Chondrocyte (in vitro differentiated cells): ENCODE measurements at regions not wholly inside any gene's neighbourhood (a gene's known extent, or its start where the extent isn't known, plus 50 kb on each side); places are given as distances from the start of the nearest gene placed in this dataset.
"Not testable (repeated sequence)": the region's sequence is repeated elsewhere in the genome, so short reads cannot be mapped to it uniquely, and the experiment has no call there.

Experiments used
- DNase-seq: peaks from one replicate; pipeline ENCODE4 v3.0.0; 2021; ENCODE audit warnings: mixed read lengths, low spot score
- H3K27ac Mint-ChIP-seq: one replicate; pipeline ENCODE4 v1.8.0; 2021; ENCODE audit warnings: mild to moderate bottlenecking, moderate library complexity, mixed read lengths; ENCODE audit not compliant: unreplicated experiment
- H3K27me3 Mint-ChIP-seq: 2 replicates; pipeline ENCODE4 v1.8.0; 2021; ENCODE audit warnings: low read depth, mixed read lengths
- H3K36me3 Mint-ChIP-seq: 2 replicates; pipeline ENCODE4 v1.8.0; 2021; ENCODE audit warnings: low read depth, mixed read lengths
- H3K4me1 Mint-ChIP-seq: 2 replicates; pipeline ENCODE4 v1.8.0; 2021; ENCODE audit warnings: low read depth, mild to moderate bottlenecking, mixed read lengths
- H3K4me3 Mint-ChIP-seq: one replicate; pipeline ENCODE4 v1.8.0; 2021; ENCODE audit warnings: mild to moderate bottlenecking, moderate library complexity, mixed read lengths; ENCODE audit not compliant: unreplicated experiment
- H3K9me3 Mint-ChIP-seq: 2 replicates; pipeline ENCODE4 v1.8.0; 2021; ENCODE audit warnings: low read depth, mixed read lengths
- TF ChIP-seq, protein P1 (sequence below): fragments of 200-600 bp; sonication (generic); IDR thresholded peaks from 2 replicates; pipeline ENCODE4 v1.5.0; 2021; ENCODE audit warnings: antibody characterized with exemption, mild to moderate bottlenecking, moderate library complexity

GRCh38 chr3:68676136-68676535, 256.2 kb downstream of the TAFA4 start:
- Mint-ChIP-seq H3K4me1 (no peaks in the 10 kb centered on the region), H3K36me3 (no peaks in the 10 kb centered on the region), H3K27me3 (peaks cover 4% of the 10 kb centered on the region), H3K27ac (no peak overlapping the region), H3K9me3 (no peaks in the 10 kb centered on the region), H3K4me3 (no peak overlapping the region)
- no peak for DNase-seq
- TF ChIP-seq, protein P1, sequence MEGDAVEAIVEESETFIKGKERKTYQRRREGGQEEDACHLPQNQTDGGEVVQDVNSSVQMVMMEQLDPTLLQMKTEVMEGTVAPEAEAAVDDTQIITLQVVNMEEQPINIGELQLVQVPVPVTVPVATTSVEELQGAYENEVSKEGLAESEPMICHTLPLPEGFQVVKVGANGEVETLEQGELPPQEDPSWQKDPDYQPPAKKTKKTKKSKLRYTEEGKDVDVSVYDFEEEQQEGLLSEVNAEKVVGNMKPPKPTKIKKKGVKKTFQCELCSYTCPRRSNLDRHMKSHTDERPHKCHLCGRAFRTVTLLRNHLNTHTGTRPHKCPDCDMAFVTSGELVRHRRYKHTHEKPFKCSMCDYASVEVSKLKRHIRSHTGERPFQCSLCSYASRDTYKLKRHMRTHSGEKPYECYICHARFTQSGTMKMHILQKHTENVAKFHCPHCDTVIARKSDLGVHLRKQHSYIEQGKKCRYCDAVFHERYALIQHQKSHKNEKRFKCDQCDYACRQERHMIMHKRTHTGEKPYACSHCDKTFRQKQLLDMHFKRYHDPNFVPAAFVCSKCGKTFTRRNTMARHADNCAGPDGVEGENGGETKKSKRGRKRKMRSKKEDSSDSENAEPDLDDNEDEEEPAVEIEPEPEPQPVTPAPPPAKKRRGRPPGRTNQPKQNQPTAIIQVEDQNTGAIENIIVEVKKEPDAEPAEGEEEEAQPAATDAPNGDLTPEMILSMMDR, result no peak

GRCh38 chr3:68667346-68667745, 265.0 kb downstream of the TAFA4 start:
- Mint-ChIP-seq H3K36me3 (no peaks in the 10 kb centered on the region), H3K4me3 (no peak overlapping the region), H3K27me3 (no peaks in the 10 kb centered on the region), H3K4me1 (peaks cover 3% of the 10 kb centered on the region), H3K9me3 (no peaks in the 10 kb centered on the region), H3K27ac (no peak overlapping the region)
- no peak for DNase-seq
- TF ChIP-seq, protein P1, result no peak

DNA sequence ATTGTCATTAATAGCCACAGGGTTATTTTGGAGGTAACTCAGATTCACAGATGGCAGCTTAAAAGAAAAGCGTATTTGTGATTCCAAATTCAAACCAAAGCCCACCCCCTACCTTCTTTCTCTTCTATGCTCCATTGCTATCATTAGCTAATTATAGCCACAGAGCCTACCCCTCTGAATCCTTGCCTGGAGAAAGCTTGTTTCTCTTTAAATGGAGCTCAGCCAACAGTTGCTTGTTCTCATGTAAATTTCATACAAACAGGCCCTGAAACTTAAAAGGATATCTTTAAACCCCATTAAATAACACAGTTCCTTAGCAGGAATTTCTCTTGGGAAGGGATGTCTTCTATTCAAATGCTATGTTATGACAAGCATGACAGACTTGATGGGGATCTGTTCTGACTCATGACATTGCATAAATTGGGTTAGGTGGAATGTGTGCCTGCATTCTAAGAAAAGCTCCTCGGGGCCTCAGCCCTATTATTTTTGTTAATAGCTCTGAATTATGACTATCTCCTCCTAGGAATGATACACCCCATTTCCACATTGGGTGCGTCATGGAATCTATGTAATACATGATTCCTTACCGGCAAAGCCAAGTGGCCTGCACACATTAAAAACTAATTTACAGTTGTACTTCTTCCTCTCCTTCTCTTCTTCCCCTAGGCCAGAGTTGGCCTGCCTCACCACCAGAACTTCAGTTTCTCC, 265.8 kb downstream of the TAFA4 start:
- Mint-ChIP-seq H3K4me3 (no peak overlapping the region), H3K27ac (no peak overlapping the region), H3K4me1 (peaks cover 3% of the 10 kb centered on the region), H3K9me3 (no peaks in the 10 kb centered on the region), H3K27me3 (peaks cover 1% of the 10 kb centered on the region), H3K36me3 (no peaks in the 10 kb centered on the region)
- TF ChIP-seq, protein P1, result no peak
- DNase-seq, result no peak

- peaks cover 1% of the 10 kb centered on the region for H3K27me3 Mint-ChIP-seq
- no peak overlapping the region for H3K4me3 Mint-ChIP-seq
- H3K4me1 Mint-ChIP-seq, result peaks cover 3% of the 10 kb centered on the region
- no peaks in the 10 kb centered on the region for H3K36me3 Mint-ChIP-seq
- H3K27ac Mint-ChIP-seq, result no peak overlapping the region
- DNase-seq, result no peak
- TF ChIP-seq, protein P1, result no peak
- H3K9me3 Mint-ChIP-seq, result no peaks in the 10 kb centered on the region
Measured at GRCh38 chr3:68664276-68664675, 268.1 kb downstream of the TAFA4 start.

GRCh38 chr3:68662176-68662575, 270.2 kb downstream of the TAFA4 start:
- H3K4me1 Mint-ChIP-seq, result peaks cover 3% of the 10 kb centered on the region
- H3K27ac Mint-ChIP-seq, result no peak overlapping the region
- no peaks in the 10 kb centered on the region for H3K36me3 Mint-ChIP-seq
- TF ChIP-seq, protein P1, result no peak
- DNase-seq, result no peak
- peaks cover 1% of the 10 kb centered on the region for H3K27me3 Mint-ChIP-seq
- no peak overlapping the region for H3K4me3 Mint-ChIP-seq
- H3K9me3 Mint-ChIP-seq, result no peaks in the 10 kb centered on the region

GRCh38 chr3:68650657-68651056, 281.7 kb downstream of the TAFA4 start:
- H3K9me3 Mint-ChIP-seq, DNase-seq, H3K27ac Mint-ChIP-seq, H3K27me3 Mint-ChIP-seq, H3K4me3 Mint-ChIP-seq, H3K36me3 Mint-ChIP-seq, H3K4me1 Mint-ChIP-seq: not testable (repeated sequence)
